ENCODE measurements at regions not wholly inside any gene's neighbourhood (a gene's known extent, or its start where the extent isn't known, plus 50 kb on each side); places are given as distances from the start of the nearest gene placed in this dataset.
"Not testable (repeated sequence)": the region's sequence is repeated elsewhere in the genome, so short reads cannot be mapped to it uniquely, and the experiment has no call there.

GRCh38 chr7:124100190-124100589 lies 67.3 kb upstream of the TMEM229A start:
- H3K9me3 ChIP-seq (ENCODE audit: control insufficient read depth, low read length) = no peaks in the 10 kb centered on the region
- DNase-seq = no peak
- H3K27me3 ChIP-seq (replicated peaks; ENCODE audit: control insufficient read depth, insufficient read depth, low read length, poor library complexity, severe bottlenecking) = no peaks in the 10 kb centered on the region
- no peaks in the 10 kb centered on the region for H3K36me3 ChIP-seq (ENCODE audit: control insufficient read depth, insufficient read depth, low read length)
- no peaks in the 10 kb centered on the region for H3K4me1 ChIP-seq (ENCODE audit: control insufficient read depth, insufficient read depth, low read length, poor library complexity, severe bottlenecking)
- no peak overlapping the region for H3K4me3 ChIP-seq (ENCODE audit: insufficient read depth, low read depth, low read length, poor library complexity, severe bottlenecking)
- no peak overlapping the region for H3K27ac ChIP-seq (ENCODE audit: insufficient read depth, low read length, poor library complexity, severe bottlenecking)

GRCh38 chr7:124099585-124099984 lies 66.7 kb upstream of the TMEM229A start:
- not testable (repeated sequence) for DNase-seq; H3K4me1 ChIP-seq (ENCODE audit: control insufficient read depth, insufficient read depth, low read length, poor library complexity, severe bottlenecking)

GRCh38 chr7:124089621-124090020 lies 56.8 kb upstream of the TMEM229A start:
- Histone ChIP-seq H3K27me3 (replicated peaks; ENCODE audit: control insufficient read depth, insufficient read depth, low read length, poor library complexity, severe bottlenecking) (no peaks in the 10 kb centered on the region), H3K27ac (ENCODE audit: insufficient read depth, low read length, poor library complexity, severe bottlenecking) (no peak overlapping the region), H3K36me3 (ENCODE audit: control insufficient read depth, insufficient read depth, low read length) (no peaks in the 10 kb centered on the region), H3K4me3 (ENCODE audit: insufficient read depth, low read depth, low read length, poor library complexity, severe bottlenecking) (no peak overlapping the region), H3K4me1 (ENCODE audit: control insufficient read depth, insufficient read depth, low read length, poor library complexity, severe bottlenecking) (no peaks in the 10 kb centered on the region), H3K9me3 (ENCODE audit: control insufficient read depth, low read length) (no peaks in the 10 kb centered on the region)
- no peak for DNase-seq

More at GRCh38 chr7:124099585-124099984, 66.7 kb upstream of the TMEM229A start:
- not testable (repeated sequence) for H3K27ac ChIP-seq (ENCODE audit: insufficient read depth, low read length, poor library complexity, severe bottlenecking); H3K9me3 ChIP-seq (ENCODE audit: control insufficient read depth, low read length); H3K4me3 ChIP-seq (ENCODE audit: insufficient read depth, low read depth, low read length, poor library complexity, severe bottlenecking); H3K36me3 ChIP-seq (ENCODE audit: control insufficient read depth, insufficient read depth, low read length); H3K27me3 ChIP-seq (replicated peaks; ENCODE audit: control insufficient read depth, insufficient read depth, low read length, poor library complexity, severe bottlenecking)

- Histone ChIP-seq H3K36me3 (ENCODE audit: control insufficient read depth, insufficient read depth, low read length) (no peaks in the 10 kb centered on the region), H3K27me3 (replicated peaks; ENCODE audit: control insufficient read depth, insufficient read depth, low read length, poor library complexity, severe bottlenecking) (no peaks in the 10 kb centered on the region), H3K4me3 (ENCODE audit: insufficient read depth, low read depth, low read length, poor library complexity, severe bottlenecking) (no peak overlapping the region), H3K4me1 (ENCODE audit: control insufficient read depth, insufficient read depth, low read length, poor library complexity, severe bottlenecking) (no peaks in the 10 kb centered on the region), H3K27ac (ENCODE audit: insufficient read depth, low read length, poor library complexity, severe bottlenecking) (no peak overlapping the region), H3K9me3 (ENCODE audit: control insufficient read depth, low read length) (no peaks in the 10 kb centered on the region)
- no peak for DNase-seq
These were observed 55.7 kb upstream of the TMEM229A start for GRCh38 chr7:124088590-124088989.

GRCh38 chr7:124086843-124087242 lies 54.0 kb upstream of the TMEM229A start:
- no peak overlapping the region for H3K27ac ChIP-seq (ENCODE audit: insufficient read depth, low read length, poor library complexity, severe bottlenecking)
- no peaks in the 10 kb centered on the region for H3K36me3 ChIP-seq (ENCODE audit: control insufficient read depth, insufficient read depth, low read length)
- DNase-seq = no peak
- H3K4me3 ChIP-seq (ENCODE audit: insufficient read depth, low read depth, low read length, poor library complexity, severe bottlenecking) = no peak overlapping the region
- H3K27me3 ChIP-seq (replicated peaks; ENCODE audit: control insufficient read depth, insufficient read depth, low read length, poor library complexity, severe bottlenecking) = no peaks in the 10 kb centered on the region
- H3K9me3 ChIP-seq (ENCODE audit: control insufficient read depth, low read length) = no peaks in the 10 kb centered on the region
- no peaks in the 10 kb centered on the region for H3K4me1 ChIP-seq (ENCODE audit: control insufficient read depth, insufficient read depth, low read length, poor library complexity, severe bottlenecking)

- Histone ChIP-seq H3K9me3 (ENCODE audit: control insufficient read depth, low read length) (no peaks in the 10 kb centered on the region), H3K27ac (ENCODE audit: insufficient read depth, low read length, poor library complexity, severe bottlenecking) (no peak overlapping the region), H3K36me3 (ENCODE audit: control insufficient read depth, insufficient read depth, low read length) (no peaks in the 10 kb centered on the region), H3K27me3 (replicated peaks; ENCODE audit: control insufficient read depth, insufficient read depth, low read length, poor library complexity, severe bottlenecking) (no peaks in the 10 kb centered on the region), H3K4me1 (ENCODE audit: control insufficient read depth, insufficient read depth, low read length, poor library complexity, severe bottlenecking) (no peaks in the 10 kb centered on the region), H3K4me3 (ENCODE audit: insufficient read depth, low read depth, low read length, poor library complexity, severe bottlenecking) (no peak overlapping the region)
- no peak for DNase-seq
These were observed 52.3 kb upstream of the TMEM229A start for GRCh38 chr7:124085179-124085578.

GRCh38 chr7:124084024-124084423 lies 51.2 kb upstream of the TMEM229A start:
- no peaks in the 10 kb centered on the region for H3K27me3 ChIP-seq (replicated peaks; ENCODE audit: control insufficient read depth, insufficient read depth, low read length, poor library complexity, severe bottlenecking)
- no peak overlapping the region for H3K4me3 ChIP-seq (ENCODE audit: insufficient read depth, low read depth, low read length, poor library complexity, severe bottlenecking)
- H3K27ac ChIP-seq (ENCODE audit: insufficient read depth, low read length, poor library complexity, severe bottlenecking) = no peak overlapping the region
- H3K4me1 ChIP-seq (ENCODE audit: control insufficient read depth, insufficient read depth, low read length, poor library complexity, severe bottlenecking) = no peaks in the 10 kb centered on the region
- H3K9me3 ChIP-seq (ENCODE audit: control insufficient read depth, low read length) = no peaks in the 10 kb centered on the region
- no peak for DNase-seq
- H3K36me3 ChIP-seq (ENCODE audit: control insufficient read depth, insufficient read depth, low read length) = no peaks in the 10 kb centered on the region
